ENCODE measurements at regions not wholly inside any gene's neighbourhood (a gene's known extent, or its start where the extent isn't known, plus 50 kb on each side); places are given as distances from the start of the nearest gene placed in this dataset.

- no peaks in the 10 kb centered on the region for H3K36me3 ChIP-seq
- no peaks in the 10 kb centered on the region for H3K4me1 ChIP-seq
- H3K9me3 ChIP-seq: no peaks in the 10 kb centered on the region
- no peak overlapping the region for H3K4me3 ChIP-seq (ENCODE audit: low read depth, low read length)
- H3K27me3 ChIP-seq: no peaks in the 10 kb centered on the region
- no peak for TF ChIP-seq CTCF (IDR thresholded peaks at IDR 0.05; ENCODE audit: low read depth, low read length)
- no peak for DNase-seq
These were observed 389.1 kb downstream of the HTR1B start for GRCh38 chr6:77074037-77074713.

GRCh38 chr6:77073410-77073760 lies 389.9 kb downstream of the HTR1B start:
- no peaks in the 10 kb centered on the region for H3K9me3 ChIP-seq
- no peaks in the 10 kb centered on the region for H3K4me1 ChIP-seq
- DNase-seq: no peak
- no peaks in the 10 kb centered on the region for H3K36me3 ChIP-seq
- H3K4me3 ChIP-seq (ENCODE audit: low read depth, low read length): no peak overlapping the region
- no peaks in the 10 kb centered on the region for H3K27me3 ChIP-seq
- TF ChIP-seq CTCF (IDR thresholded peaks at IDR 0.05; ENCODE audit: low read depth, low read length): no peak

GRCh38 chr6:77072694-77073409 lies 390.4 kb downstream of the HTR1B start:
- Histone ChIP-seq H3K36me3 (no peaks in the 10 kb centered on the region), H3K4me1 (no peaks in the 10 kb centered on the region), H3K9me3 (no peaks in the 10 kb centered on the region), H3K4me3 (ENCODE audit: low read depth, low read length) (no peak overlapping the region), H3K27me3 (no peaks in the 10 kb centered on the region)
- TF ChIP-seq CTCF (IDR thresholded peaks at IDR 0.05; ENCODE audit: low read depth, low read length): no peak
- no peak for DNase-seq

GRCh38 chr6:77063494-77063893 lies 399.8 kb downstream of the HTR1B start:
- TF ChIP-seq CTCF (IDR thresholded peaks at IDR 0.05; ENCODE audit: low read depth, low read length): no peak
- Histone ChIP-seq H3K4me1 (no peaks in the 10 kb centered on the region), H3K4me3 (ENCODE audit: low read depth, low read length) (no peak overlapping the region)

GRCh38 chr6:77055711-77056110 lies 407.6 kb downstream of the HTR1B start:
- Histone ChIP-seq H3K9me3 (no peaks in the 10 kb centered on the region), H3K36me3 (no peaks in the 10 kb centered on the region), H3K4me3 (ENCODE audit: low read depth, low read length) (no peak overlapping the region), H3K27me3 (no peaks in the 10 kb centered on the region), H3K4me1 (no peaks in the 10 kb centered on the region)
- no peak for DNase-seq
- no peak for TF ChIP-seq CTCF (IDR thresholded peaks at IDR 0.05; ENCODE audit: low read depth, low read length)

More at GRCh38 chr6:77063494-77063893, 399.8 kb downstream of the HTR1B start:
- no peaks in the 10 kb centered on the region for H3K27me3 ChIP-seq
- no peaks in the 10 kb centered on the region for H3K9me3 ChIP-seq
- H3K36me3 ChIP-seq: no peaks in the 10 kb centered on the region
- DNase-seq: no peak

GRCh38 chr6:77040568-77041195 lies 422.6 kb downstream of the HTR1B start:
- Histone ChIP-seq H3K27me3 (no peaks in the 10 kb centered on the region), H3K36me3 (no peaks in the 10 kb centered on the region), H3K4me1 (no peaks in the 10 kb centered on the region), H3K9me3 (no peaks in the 10 kb centered on the region), H3K4me3 (ENCODE audit: low read depth, low read length) (no peak overlapping the region)
- DNase-seq: no peak
- no peak for TF ChIP-seq CTCF (IDR thresholded peaks at IDR 0.05; ENCODE audit: low read depth, low read length)

Measured in BE2C (cell line).